ENCODE measurements at regions not wholly inside any gene's neighbourhood (a gene's known extent, or its start where the extent isn't known, plus 50 kb on each side); places are given as distances from the start of the nearest gene placed in this dataset.

DNA sequence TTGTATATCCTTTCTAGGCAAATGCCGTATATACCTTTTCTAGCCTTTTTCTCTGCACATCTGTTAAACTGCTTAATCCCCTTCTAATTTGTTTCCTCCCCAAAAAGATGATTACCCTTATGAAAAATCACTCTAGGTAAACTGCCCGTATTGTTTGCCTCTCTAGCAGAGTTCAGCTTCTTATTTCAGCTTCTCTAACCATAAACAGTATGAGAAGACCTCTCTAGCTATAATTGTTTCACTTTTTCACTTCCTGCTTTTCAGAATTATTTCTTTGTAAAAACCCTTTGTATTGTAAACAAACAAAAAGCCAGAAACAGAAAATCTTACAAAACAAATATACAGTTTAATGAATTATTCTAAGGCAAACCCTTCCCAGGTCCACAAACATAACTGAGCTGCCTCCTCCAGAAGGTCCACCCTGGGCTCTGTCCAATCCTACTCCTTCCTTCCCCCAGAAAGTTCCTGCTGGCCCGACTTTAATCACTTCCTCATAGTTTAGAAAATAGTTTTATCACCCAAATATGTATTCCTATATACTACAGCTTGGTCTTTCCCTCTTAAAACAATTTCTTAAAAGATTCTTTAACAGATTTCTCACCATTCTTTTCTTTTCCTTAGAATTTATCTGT is 158.1 kb downstream of the FGF1 start:
- ATAC-seq (no peak), DNase-seq (ENCODE audit: low spot score) (no peak), FAIRE-seq (no peak)
- TF ChIP-seq, protein P1, sequence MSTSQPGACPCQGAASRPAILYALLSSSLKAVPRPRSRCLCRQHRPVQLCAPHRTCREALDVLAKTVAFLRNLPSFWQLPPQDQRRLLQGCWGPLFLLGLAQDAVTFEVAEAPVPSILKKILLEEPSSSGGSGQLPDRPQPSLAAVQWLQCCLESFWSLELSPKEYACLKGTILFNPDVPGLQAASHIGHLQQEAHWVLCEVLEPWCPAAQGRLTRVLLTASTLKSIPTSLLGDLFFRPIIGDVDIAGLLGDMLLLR (CRISPR knock-in tag; IDR thresholded peaks at IDR 0.05), result no peak
- no peak for TF ChIP-seq TSC22D2 (CRISPR knock-in tag; IDR thresholded peaks at IDR 0.05; ENCODE audit: borderline replicate concordance)
- TF ChIP-seq, protein P2, sequence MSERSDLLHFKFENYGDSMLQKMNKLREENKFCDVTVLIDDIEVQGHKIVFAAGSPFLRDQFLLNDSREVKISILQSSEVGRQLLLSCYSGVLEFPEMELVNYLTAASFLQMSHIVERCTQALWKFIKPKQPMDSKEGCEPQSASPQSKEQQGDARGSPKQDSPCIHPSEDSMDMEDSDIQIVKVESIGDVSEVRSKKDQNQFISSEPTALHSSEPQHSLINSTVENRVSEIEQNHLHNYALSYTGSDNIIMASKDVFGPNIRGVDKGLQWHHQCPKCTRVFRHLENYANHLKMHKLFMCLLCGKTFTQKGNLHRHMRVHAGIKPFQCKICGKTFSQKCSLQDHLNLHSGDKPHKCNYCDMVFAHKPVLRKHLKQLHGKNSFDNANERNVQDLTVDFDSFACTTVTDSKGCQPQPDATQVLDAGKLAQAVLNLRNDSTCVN (CRISPR knock-in tag; IDR thresholded peaks at IDR 0.05; ENCODE audit: borderline replicate concordance), result no peak
- no peak for TF ChIP-seq HDAC2 (CRISPR knock-in tag; IDR thresholded peaks at IDR 0.05)
- TF ChIP-seq RBFOX2 (IDR thresholded peaks at IDR 0.05; ENCODE audit: low read depth, low read length), result no peak
- no peak for TF ChIP-seq POLR2A (IDR thresholded peaks at IDR 0.05; ENCODE audit: insufficient read depth in 1 of 2, low read depth in 2 of 2, low read length in 2 of 2)
- TF ChIP-seq, protein P3, sequence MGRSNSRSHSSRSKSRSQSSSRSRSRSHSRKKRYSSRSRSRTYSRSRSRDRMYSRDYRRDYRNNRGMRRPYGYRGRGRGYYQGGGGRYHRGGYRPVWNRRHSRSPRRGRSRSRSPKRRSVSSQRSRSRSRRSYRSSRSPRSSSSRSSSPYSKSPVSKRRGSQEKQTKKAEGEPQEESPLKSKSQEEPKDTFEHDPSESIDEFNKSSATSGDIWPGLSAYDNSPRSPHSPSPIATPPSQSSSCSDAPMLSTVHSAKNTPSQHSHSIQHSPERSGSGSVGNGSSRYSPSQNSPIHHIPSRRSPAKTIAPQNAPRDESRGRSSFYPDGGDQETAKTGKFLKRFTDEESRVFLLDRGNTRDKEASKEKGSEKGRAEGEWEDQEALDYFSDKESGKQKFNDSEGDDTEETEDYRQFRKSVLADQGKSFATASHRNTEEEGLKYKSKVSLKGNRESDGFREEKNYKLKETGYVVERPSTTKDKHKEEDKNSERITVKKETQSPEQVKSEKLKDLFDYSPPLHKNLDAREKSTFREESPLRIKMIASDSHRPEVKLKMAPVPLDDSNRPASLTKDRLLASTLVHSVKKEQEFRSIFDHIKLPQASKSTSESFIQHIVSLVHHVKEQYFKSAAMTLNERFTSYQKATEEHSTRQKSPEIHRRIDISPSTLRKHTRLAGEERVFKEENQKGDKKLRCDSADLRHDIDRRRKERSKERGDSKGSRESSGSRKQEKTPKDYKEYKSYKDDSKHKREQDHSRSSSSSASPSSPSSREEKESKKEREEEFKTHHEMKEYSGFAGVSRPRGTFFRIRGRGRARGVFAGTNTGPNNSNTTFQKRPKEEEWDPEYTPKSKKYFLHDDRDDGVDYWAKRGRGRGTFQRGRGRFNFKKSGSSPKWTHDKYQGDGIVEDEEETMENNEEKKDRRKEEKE (IDR thresholded peaks at IDR 0.05), result no peak
- TF ChIP-seq, protein P4, sequence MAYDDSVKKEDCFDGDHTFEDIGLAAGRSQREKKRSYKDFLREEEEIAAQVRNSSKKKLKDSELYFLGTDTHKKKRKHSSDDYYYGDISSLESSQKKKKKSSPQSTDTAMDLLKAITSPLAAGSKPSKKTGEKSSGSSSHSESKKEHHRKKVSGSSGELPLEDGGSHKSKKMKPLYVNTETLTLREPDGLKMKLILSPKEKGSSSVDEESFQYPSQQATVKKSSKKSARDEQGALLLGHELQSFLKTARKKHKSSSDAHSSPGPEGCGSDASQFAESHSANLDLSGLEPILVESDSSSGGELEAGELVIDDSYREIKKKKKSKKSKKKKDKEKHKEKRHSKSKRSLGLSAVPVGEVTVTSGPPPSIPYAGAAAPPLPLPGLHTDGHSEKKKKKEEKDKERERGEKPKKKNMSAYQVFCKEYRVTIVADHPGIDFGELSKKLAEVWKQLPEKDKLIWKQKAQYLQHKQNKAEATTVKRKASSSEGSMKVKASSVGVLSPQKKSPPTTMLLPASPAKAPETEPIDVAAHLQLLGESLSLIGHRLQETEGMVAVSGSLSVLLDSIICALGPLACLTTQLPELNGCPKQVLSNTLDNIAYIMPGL (CRISPR knock-in tag; IDR thresholded peaks at IDR 0.05; ENCODE audit: borderline replicate concordance in 1 of 2, low read depth in 1 of 2), result no peak
- TF ChIP-seq CREB1 (IDR thresholded peaks at IDR 0.05), result no peak
- no peak for TF ChIP-seq CREB1 (CRISPR knock-in tag; IDR thresholded peaks at IDR 0.05)
- no peak for TF ChIP-seq ZNF569 (CRISPR knock-in tag; IDR thresholded peaks at IDR 0.05; ENCODE audit: borderline replicate concordance)
- TF ChIP-seq, protein P5, sequence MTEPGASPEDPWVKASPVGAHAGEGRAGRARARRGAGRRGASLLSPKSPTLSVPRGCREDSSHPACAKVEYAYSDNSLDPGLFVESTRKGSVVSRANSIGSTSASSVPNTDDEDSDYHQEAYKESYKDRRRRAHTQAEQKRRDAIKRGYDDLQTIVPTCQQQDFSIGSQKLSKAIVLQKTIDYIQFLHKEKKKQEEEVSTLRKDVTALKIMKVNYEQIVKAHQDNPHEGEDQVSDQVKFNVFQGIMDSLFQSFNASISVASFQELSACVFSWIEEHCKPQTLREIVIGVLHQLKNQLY (CRISPR knock-in tag; IDR thresholded peaks at IDR 0.05), result no peak
- no peak for TF ChIP-seq POLR2G (IDR thresholded peaks at IDR 0.05; ENCODE audit: low read depth, low read length)
- TF ChIP-seq KLF12 (CRISPR knock-in tag; IDR thresholded peaks at IDR 0.05; ENCODE audit: borderline replicate concordance), result no peak
- TF ChIP-seq HCFC1 (IDR thresholded peaks at IDR 0.05; ENCODE audit: low read depth, low read length), result no peak
- Histone ChIP-seq H3K4me2 (ENCODE audit: low read depth, low read length) (no peak overlapping the region), H3K27me3 (ENCODE audit: control insufficient read depth in 1 of 2, insufficient read depth in 2 of 2, low read length in 2 of 2) (no peaks in the 10 kb centered on the region), H3K9ac (ENCODE audit: insufficient read depth, low read depth, low read length) (no peak overlapping the region), H3K27ac (ENCODE audit: extremely low read length, insufficient read depth, low read length) (no peak overlapping the region), H3K79me2 (ENCODE audit: insufficient read depth, low read length) (no peaks in the 10 kb centered on the region), H2AFZ (ENCODE audit: low read length) (no peak overlapping the region), H3K4me3 (replicated peaks in 1 of 3; ENCODE audit: insufficient read depth in 1 of 3, low read depth in 2 of 3, low read length in 3 of 3) (no peak overlapping the region), H3K36me3 (replicated peaks in 1 of 2; ENCODE audit: control insufficient read depth in 1 of 2, insufficient read depth in 2 of 2, low read length in 2 of 2) (no peaks in the 10 kb centered on the region), H3K4me1 (ENCODE audit: insufficient read depth, low read length) (peaks cover 25% of the 10 kb centered on the region), H4K20me1 (ENCODE audit: insufficient read depth, low read length) (no peaks in the 10 kb centered on the region), H3K9me3 (ENCODE audit: low read length) (no peaks in the 10 kb centered on the region)
- in situ Hi-C loops (cut with HindIII; ENCODE audit: extremely low pct_ligation_motif_present, low pct_unique_long_range_greater_than_20kb) (no loop called here), intact Hi-C loops (cut with micrococcal nuclease; ENCODE audit: unreplicated experiment) (no loop called here)
- CTCF ChIA-PET (ENCODE audit: low intra/inter-chr PET ratio, low total read pairs), result no interaction called here
- BruUV-seq (replicated peaks), result no TSS peak
- 75% methylated on average over 3 of the region's 3 CpGs for WGBS (ENCODE audit: low lambda C conversion rate)
- POLR2A ChIA-PET, result no interaction called here
